VCaP (cell line): ENCODE measurements at regions not wholly inside any gene's neighbourhood (a gene's known extent, or its start where the extent isn't known, plus 50 kb on each side); places are given as distances from the start of the nearest gene placed in this dataset.

Experiments
- H3K27ac ChIP-seq: fragments of 450-650 bp; 2 replicates; pipeline ENCODE4 v1.5.1; 2017
- TF ChIP-seq, protein P1 (sequence below): fragments of 450-650 bp; conservative IDR thresholded peaks from 2 replicates; pipeline ENCODE4 v1.5.1; 2017; ENCODE audit warnings: mild to moderate bottlenecking, moderate library complexity

DNA sequence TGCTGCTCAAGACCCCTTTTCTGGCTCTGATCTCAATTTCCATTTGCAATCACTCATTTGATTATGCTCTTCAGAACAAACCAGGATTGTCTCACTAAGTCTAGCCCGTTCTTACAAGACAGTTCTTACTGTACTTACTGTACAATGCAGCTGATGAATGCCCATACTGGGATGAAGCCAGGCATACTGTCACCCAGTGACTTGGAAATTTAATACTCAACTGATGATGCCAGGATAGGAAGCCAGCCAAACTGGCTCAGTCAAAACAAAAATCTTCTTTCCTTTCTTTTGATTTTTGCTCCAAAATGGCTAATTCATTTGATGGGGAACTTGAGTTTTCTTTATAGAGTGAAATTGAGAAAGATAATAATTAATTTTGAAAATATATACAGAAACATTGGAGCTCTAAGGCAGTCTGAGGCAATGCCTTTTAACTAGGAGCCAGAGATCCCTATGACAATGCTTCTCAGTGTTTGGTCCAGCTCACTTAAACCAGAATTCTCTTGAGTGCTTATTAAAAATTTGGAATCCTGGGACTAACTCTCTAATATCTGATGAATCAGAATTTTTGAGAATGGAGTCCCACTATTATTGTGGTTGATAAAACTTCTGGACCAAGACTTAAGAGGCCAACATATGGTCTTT is 265.6 kb upstream of the THBS1 start:
- H3K27ac ChIP-seq, result no peak overlapping the region
- TF ChIP-seq, protein P1, sequence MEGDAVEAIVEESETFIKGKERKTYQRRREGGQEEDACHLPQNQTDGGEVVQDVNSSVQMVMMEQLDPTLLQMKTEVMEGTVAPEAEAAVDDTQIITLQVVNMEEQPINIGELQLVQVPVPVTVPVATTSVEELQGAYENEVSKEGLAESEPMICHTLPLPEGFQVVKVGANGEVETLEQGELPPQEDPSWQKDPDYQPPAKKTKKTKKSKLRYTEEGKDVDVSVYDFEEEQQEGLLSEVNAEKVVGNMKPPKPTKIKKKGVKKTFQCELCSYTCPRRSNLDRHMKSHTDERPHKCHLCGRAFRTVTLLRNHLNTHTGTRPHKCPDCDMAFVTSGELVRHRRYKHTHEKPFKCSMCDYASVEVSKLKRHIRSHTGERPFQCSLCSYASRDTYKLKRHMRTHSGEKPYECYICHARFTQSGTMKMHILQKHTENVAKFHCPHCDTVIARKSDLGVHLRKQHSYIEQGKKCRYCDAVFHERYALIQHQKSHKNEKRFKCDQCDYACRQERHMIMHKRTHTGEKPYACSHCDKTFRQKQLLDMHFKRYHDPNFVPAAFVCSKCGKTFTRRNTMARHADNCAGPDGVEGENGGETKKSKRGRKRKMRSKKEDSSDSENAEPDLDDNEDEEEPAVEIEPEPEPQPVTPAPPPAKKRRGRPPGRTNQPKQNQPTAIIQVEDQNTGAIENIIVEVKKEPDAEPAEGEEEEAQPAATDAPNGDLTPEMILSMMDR, result no peak

DNA sequence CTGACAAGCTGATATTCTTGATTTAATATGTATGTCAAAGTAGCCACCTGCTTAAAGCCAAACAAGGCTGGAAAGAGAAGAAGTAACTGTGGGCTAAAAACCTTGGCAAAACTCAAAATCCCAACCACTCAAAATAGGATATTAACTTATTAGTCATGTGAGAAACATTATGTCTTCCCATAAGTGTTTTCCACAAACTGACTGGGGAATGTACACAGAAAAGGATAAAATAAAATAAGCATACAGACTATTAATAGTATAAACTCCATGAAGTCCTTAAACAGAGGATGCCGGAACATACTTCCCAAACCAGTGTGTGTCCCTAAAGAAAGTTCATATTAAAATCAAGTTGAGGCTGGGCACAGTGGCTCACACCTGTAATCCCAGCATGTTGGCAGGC is 263.7 kb upstream of the THBS1 start:
- H3K27ac ChIP-seq, result peak overlapping the region; percentile 30
- TF ChIP-seq, protein P1, result no peak

DNA sequence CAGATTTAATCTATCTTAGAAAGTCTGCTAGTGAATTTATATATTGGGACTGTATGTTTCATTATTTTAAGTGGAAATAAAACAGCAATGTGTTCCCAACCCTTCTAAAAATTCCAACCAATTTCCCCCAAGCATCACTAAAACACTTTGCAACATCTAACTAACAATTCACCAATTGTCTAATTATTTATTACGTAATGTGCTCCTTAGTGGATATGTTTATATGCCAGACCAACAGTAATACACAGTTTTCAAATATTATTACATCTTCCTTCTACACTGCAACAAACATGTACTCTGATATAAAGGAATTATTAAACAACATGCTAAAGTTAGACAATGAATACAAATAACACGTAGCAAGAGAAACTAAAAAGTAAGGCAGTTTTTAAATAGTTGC is 262.6 kb upstream of the THBS1 start:
- H3K27ac ChIP-seq, result no peak overlapping the region
- TF ChIP-seq, protein P1, result no peak

DNA sequence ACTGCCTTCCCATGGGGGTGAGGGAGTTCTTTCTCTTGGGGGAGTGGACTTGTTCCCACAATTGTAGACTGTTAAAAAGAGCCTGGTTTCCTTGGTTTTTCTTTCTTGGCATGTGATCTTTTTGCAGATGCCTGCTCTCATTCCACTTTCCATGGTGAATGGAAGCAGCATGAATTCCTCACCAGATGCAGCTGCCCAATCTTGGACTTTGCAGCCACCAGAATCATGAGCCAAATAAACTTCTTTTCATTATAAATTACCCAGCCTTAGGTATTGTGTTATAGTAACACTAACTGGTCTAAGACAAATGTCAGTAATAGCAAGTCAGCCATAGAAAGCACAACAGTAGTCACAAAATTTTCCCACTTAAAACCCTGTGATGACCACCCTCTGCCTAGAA is 260.5 kb upstream of the THBS1 start:
- TF ChIP-seq, protein P1, result no peak
- H3K27ac ChIP-seq, result no peak overlapping the region

GRCh38 chr15:39320886-39321285 is 260.0 kb upstream of the THBS1 start:
- TF ChIP-seq, protein P1, result no peak
- H3K27ac ChIP-seq, result no peak overlapping the region

DNA sequence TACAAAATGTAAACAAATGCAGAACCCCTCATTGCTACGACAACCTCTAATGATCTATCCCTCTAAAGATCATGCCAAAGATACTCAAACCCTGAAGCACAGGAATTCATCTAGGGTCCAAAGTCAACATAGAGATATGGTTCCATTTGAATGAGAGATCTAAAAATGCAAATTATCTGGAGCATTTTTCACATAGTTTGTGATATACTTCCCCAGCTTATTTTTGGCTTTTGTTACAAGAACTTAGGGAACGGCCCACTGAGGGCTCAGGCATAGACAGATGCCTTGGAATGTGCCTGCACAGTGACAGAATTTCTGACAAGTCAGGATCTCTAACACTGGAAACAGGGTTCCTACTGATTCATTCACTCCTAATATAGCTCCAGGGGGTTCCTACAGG is 258.9 kb upstream of the THBS1 start:
- H3K27ac ChIP-seq, result no peak overlapping the region
- TF ChIP-seq, protein P1, result no peak

- H3K27ac ChIP-seq, result no peak overlapping the region
- TF ChIP-seq, protein P1, result no peak
These were observed 257.7 kb upstream of the THBS1 start for GRCh38 chr15:39323157-39323556.
